ENCODE measurements at regions not wholly inside any gene's neighbourhood (a gene's known extent, or its start where the extent isn't known, plus 50 kb on each side); places are given as distances from the start of the nearest gene placed in this dataset.

DNA sequence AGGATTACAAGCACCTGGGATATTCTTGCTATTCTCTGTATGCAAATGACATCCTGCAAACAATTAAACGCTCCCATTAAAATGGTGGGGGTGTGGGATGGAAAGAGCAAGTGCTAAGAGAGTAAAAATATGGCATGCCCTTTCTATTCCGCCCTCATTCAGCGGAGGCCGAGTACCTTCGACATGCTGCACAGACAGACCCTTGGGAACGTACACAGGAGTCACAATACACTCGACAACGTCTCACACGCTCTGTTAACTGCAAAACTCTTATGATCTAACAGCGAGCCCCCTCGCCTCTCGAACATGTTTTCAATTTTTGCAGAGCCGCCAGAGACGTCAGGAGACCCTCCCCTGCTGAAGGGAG is 322.2 kb downstream of the CEMIP2 start (continued):
- TF ChIP-seq, protein P1, sequence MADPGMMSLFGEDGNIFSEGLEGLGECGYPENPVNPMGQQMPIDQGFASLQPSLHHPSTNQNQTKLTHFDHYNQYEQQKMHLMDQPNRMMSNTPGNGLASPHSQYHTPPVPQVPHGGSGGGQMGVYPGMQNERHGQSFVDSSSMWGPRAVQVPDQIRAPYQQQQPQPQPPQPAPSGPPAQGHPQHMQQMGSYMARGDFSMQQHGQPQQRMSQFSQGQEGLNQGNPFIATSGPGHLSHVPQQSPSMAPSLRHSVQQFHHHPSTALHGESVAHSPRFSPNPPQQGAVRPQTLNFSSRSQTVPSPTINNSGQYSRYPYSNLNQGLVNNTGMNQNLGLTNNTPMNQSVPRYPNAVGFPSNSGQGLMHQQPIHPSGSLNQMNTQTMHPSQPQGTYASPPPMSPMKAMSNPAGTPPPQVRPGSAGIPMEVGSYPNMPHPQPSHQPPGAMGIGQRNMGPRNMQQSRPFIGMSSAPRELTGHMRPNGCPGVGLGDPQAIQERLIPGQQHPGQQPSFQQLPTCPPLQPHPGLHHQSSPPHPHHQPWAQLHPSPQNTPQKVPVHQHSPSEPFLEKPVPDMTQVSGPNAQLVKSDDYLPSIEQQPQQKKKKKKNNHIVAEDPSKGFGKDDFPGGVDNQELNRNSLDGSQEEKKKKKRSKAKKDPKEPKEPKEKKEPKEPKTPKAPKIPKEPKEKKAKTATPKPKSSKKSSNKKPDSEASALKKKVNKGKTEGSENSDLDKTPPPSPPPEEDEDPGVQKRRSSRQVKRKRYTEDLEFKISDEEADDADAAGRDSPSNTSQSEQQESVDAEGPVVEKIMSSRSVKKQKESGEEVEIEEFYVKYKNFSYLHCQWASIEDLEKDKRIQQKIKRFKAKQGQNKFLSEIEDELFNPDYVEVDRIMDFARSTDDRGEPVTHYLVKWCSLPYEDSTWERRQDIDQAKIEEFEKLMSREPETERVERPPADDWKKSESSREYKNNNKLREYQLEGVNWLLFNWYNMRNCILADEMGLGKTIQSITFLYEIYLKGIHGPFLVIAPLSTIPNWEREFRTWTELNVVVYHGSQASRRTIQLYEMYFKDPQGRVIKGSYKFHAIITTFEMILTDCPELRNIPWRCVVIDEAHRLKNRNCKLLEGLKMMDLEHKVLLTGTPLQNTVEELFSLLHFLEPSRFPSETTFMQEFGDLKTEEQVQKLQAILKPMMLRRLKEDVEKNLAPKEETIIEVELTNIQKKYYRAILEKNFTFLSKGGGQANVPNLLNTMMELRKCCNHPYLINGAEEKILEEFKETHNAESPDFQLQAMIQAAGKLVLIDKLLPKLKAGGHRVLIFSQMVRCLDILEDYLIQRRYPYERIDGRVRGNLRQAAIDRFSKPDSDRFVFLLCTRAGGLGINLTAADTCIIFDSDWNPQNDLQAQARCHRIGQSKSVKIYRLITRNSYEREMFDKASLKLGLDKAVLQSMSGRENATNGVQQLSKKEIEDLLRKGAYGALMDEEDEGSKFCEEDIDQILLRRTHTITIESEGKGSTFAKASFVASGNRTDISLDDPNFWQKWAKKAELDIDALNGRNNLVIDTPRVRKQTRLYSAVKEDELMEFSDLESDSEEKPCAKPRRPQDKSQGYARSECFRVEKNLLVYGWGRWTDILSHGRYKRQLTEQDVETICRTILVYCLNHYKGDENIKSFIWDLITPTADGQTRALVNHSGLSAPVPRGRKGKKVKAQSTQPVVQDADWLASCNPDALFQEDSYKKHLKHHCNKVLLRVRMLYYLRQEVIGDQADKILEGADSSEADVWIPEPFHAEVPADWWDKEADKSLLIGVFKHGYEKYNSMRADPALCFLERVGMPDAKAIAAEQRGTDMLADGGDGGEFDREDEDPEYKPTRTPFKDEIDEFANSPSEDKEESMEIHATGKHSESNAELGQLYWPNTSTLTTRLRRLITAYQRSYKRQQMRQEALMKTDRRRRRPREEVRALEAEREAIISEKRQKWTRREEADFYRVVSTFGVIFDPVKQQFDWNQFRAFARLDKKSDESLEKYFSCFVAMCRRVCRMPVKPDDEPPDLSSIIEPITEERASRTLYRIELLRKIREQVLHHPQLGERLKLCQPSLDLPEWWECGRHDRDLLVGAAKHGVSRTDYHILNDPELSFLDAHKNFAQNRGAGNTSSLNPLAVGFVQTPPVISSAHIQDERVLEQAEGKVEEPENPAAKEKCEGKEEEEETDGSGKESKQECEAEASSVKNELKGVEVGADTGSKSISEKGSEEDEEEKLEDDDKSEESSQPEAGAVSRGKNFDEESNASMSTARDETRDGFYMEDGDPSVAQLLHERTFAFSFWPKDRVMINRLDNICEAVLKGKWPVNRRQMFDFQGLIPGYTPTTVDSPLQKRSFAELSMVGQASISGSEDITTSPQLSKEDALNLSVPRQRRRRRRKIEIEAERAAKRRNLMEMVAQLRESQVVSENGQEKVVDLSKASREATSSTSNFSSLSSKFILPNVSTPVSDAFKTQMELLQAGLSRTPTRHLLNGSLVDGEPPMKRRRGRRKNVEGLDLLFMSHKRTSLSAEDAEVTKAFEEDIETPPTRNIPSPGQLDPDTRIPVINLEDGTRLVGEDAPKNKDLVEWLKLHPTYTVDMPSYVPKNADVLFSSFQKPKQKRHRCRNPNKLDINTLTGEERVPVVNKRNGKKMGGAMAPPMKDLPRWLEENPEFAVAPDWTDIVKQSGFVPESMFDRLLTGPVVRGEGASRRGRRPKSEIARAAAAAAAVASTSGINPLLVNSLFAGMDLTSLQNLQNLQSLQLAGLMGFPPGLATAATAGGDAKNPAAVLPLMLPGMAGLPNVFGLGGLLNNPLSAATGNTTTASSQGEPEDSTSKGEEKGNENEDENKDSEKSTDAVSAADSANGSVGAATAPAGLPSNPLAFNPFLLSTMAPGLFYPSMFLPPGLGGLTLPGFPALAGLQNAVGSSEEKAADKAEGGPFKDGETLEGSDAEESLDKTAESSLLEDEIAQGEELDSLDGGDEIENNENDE (IDR thresholded peaks at IDR 0.05; ENCODE audit: insufficient replicate concordance, low read length), result no peak
- TF ChIP-seq, protein P2, sequence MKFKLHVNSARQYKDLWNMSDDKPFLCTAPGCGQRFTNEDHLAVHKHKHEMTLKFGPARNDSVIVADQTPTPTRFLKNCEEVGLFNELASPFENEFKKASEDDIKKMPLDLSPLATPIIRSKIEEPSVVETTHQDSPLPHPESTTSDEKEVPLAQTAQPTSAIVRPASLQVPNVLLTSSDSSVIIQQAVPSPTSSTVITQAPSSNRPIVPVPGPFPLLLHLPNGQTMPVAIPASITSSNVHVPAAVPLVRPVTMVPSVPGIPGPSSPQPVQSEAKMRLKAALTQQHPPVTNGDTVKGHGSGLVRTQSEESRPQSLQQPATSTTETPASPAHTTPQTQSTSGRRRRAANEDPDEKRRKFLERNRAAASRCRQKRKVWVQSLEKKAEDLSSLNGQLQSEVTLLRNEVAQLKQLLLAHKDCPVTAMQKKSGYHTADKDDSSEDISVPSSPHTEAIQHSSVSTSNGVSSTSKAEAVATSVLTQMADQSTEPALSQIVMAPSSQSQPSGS (IDR thresholded peaks at IDR 0.05; ENCODE audit: low read length), result no peak
